GM19397 (cell line): ENCODE measurements at regions not wholly inside any gene's neighbourhood (a gene's known extent, or its start where the extent isn't known, plus 50 kb on each side); places are given as distances from the start of the nearest gene placed in this dataset.
"Not testable (repeated sequence)": the region's sequence is repeated elsewhere in the genome, so short reads cannot be mapped to it uniquely, and the experiment has no call there.

Source experiments
- ATAC-seq: cut with Tn5 transposase; IDR thresholded peaks from one replicate; pipeline ENCODE4 v1.9.1; 2021; ENCODE audit warnings: mild to moderate bottlenecking, moderate library complexity; ENCODE audit not compliant: unreplicated experiment

- ATAC-seq: no peak
Measured at GRCh38 chr2:189308056-189308790, 128.7 kb upstream of the COL5A2 start.

- ATAC-seq: no peak
Measured at GRCh38 chr2:189309331-189309730, 129.8 kb upstream of the COL5A2 start.

- no peak for ATAC-seq
Measured at GRCh38 chr2:189312211-189312610, 129.1 kb upstream of the WDR75 start.

- no peak for ATAC-seq
Measured at GRCh38 chr2:189312643-189313042, 128.6 kb upstream of the WDR75 start.

GRCh38 chr2:189318761-189319160, 122.5 kb upstream of the WDR75 start:
- no peak for ATAC-seq

- ATAC-seq: not testable (repeated sequence)
Measured at GRCh38 chr2:189319424-189319823, 121.8 kb upstream of the WDR75 start.

GRCh38 chr2:189327879-189328847, 113.1 kb upstream of the WDR75 start:
- ATAC-seq: no peak

- no peak for ATAC-seq
Measured at GRCh38 chr2:189328848-189329245, 112.4 kb upstream of the WDR75 start.

- ATAC-seq: no peak
Measured at GRCh38 chr2:189336276-189336975, 104.8 kb upstream of the WDR75 start.

GRCh38 chr2:189337656-189338055, 103.6 kb upstream of the WDR75 start:
- no peak for ATAC-seq

GRCh38 chr2:189338115-189338514, 103.2 kb upstream of the WDR75 start:
- no peak for ATAC-seq

- no peak for ATAC-seq
Measured at GRCh38 chr2:189341077-189341476, 100.2 kb upstream of the WDR75 start.

GRCh38 chr2:189344043-189344442, 97.2 kb upstream of the WDR75 start:
- no peak for ATAC-seq

- peak; percentile 72 for ATAC-seq
Measured at GRCh38 chr2:189347540-189347939, 93.7 kb upstream of the WDR75 start.

- no peak for ATAC-seq
Measured at GRCh38 chr2:189348369-189348768, 92.9 kb upstream of the WDR75 start.

GRCh38 chr2:189350540-189351209, 90.6 kb upstream of the WDR75 start:
- ATAC-seq: no peak

GRCh38 chr2:189351933-189352332, 89.3 kb upstream of the WDR75 start:
- ATAC-seq: not testable (repeated sequence)

GRCh38 chr2:189357375-189357774, 83.9 kb upstream of the WDR75 start:
- not testable (repeated sequence) for ATAC-seq

GRCh38 chr2:189360861-189361260, 80.4 kb upstream of the WDR75 start:
- ATAC-seq: no peak

GRCh38 chr2:189362283-189362682, 79.0 kb upstream of the WDR75 start:
- no peak for ATAC-seq

- ATAC-seq: no peak
Measured at GRCh38 chr2:189363559-189363958, 77.7 kb upstream of the WDR75 start.
